ENCODE measurements at regions not wholly inside any gene's neighbourhood (a gene's known extent, or its start where the extent isn't known, plus 50 kb on each side); places are given as distances from the start of the nearest gene placed in this dataset.

GRCh38 chr10:92792661-92793060 is 55.7 kb upstream of the EXOC6 start:
- ATAC-seq (no peak), DNase-seq (ENCODE audit: low read depth, low spot score) (no peak)
- TF ChIP-seq SIN3A (IDR thresholded peaks at IDR 0.05; ENCODE audit: borderline replicate concordance, insufficient read depth, low read depth, low read length): no peak
- TF ChIP-seq, protein P1, sequence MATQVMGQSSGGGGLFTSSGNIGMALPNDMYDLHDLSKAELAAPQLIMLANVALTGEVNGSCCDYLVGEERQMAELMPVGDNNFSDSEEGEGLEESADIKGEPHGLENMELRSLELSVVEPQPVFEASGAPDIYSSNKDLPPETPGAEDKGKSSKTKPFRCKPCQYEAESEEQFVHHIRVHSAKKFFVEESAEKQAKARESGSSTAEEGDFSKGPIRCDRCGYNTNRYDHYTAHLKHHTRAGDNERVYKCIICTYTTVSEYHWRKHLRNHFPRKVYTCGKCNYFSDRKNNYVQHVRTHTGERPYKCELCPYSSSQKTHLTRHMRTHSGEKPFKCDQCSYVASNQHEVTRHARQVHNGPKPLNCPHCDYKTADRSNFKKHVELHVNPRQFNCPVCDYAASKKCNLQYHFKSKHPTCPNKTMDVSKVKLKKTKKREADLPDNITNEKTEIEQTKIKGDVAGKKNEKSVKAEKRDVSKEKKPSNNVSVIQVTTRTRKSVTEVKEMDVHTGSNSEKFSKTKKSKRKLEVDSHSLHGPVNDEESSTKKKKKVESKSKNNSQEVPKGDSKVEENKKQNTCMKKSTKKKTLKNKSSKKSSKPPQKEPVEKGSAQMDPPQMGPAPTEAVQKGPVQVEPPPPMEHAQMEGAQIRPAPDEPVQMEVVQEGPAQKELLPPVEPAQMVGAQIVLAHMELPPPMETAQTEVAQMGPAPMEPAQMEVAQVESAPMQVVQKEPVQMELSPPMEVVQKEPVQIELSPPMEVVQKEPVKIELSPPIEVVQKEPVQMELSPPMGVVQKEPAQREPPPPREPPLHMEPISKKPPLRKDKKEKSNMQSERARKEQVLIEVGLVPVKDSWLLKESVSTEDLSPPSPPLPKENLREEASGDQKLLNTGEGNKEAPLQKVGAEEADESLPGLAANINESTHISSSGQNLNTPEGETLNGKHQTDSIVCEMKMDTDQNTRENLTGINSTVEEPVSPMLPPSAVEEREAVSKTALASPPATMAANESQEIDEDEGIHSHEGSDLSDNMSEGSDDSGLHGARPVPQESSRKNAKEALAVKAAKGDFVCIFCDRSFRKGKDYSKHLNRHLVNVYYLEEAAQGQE (IDR thresholded peaks at IDR 0.05; ENCODE audit: insufficient read depth in 1 of 2, low read depth in 2 of 2, low read length in 1 of 2): no peak
- ChIA-PET CTCF (no interaction called here), POLR2A (no interaction called here)
- H3K9me3 ChIP-seq (ENCODE audit: control insufficient read depth, insufficient read depth, low read depth, low read length): no peaks in the 10 kb centered on the region
- no peaks in the 10 kb centered on the region for H3K4me1 ChIP-seq (ENCODE audit: control insufficient read depth, insufficient read depth, low read length)
- H3K27me3 ChIP-seq (ENCODE audit: control insufficient read depth, insufficient read depth, low read length): 0 out of 2 replicates have a peak, but pooled peaks cover 2% of the 10 kb centered on the region
- in situ Hi-C loops (cut with HindIII; ENCODE audit: low pct_unique_long_range_greater_than_20kb, low sequenced_read_pairs) (no loop called here), intact Hi-C loops (cut with micrococcal nuclease; ENCODE audit: unreplicated experiment) (no loop called here)
- H3K36me3 ChIP-seq (ENCODE audit: control insufficient read depth, insufficient read depth, low read length): no peaks in the 10 kb centered on the region
- no peak overlapping the region for H3K4me3 ChIP-seq (ENCODE audit: low read depth in 2 of 2, low read length in 2 of 2)
- BruUV-seq (replicated peaks): no TSS peak
- H3K27ac ChIP-seq (ENCODE audit: low read length): no peak overlapping the region
